Epithelial cell of esophagus (primary cell): ENCODE measurements at regions not wholly inside any gene's neighbourhood (a gene's known extent, or its start where the extent isn't known, plus 50 kb on each side); places are given as distances from the start of the nearest gene placed in this dataset.

Experiments
- DNase-seq: peaks from one replicate; pipeline ENCODE4 v3.0.0; 2010; ENCODE audit warnings: low read depth
- H3K4me3 ChIP-seq: 2 replicates; pipeline ENCODE4 v1.5.1; 2011; ENCODE audit warnings: mild to moderate bottlenecking, low read length, control low read depth
- CTCF ChIP-seq: IDR thresholded peaks from 2 replicates; pipeline ENCODE4 v1.5.1; 2011; ENCODE audit warnings: low read depth, mild to moderate bottlenecking, low read length, control low read depth, inconsistent platforms; ENCODE audit not compliant: insufficient read depth; ENCODE audit errors: missing control alignments

DNA sequence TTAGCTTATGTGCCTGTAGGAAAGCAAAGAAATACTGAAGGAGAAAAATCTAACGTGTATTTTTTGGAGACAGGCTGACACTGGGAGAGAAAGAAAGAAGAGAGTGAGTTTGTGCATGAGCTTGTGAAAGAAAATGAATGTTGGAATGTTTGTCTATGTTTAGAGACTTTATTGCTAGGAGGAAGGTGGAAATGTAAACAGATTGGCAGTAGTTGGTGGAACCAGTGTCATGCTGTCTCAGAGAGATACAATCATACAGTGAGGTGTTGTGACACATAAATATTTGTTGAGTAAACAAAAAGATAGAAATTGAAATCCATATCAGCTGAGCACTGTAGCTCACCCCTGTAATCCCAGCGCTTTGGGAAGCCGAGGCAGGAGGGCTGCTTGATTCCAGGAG, 222.2 kb upstream of the MEIS1 start:
- H3K4me3 ChIP-seq: no peak overlapping the region
- no peak for TF ChIP-seq CTCF
- DNase-seq: no peak

DNA sequence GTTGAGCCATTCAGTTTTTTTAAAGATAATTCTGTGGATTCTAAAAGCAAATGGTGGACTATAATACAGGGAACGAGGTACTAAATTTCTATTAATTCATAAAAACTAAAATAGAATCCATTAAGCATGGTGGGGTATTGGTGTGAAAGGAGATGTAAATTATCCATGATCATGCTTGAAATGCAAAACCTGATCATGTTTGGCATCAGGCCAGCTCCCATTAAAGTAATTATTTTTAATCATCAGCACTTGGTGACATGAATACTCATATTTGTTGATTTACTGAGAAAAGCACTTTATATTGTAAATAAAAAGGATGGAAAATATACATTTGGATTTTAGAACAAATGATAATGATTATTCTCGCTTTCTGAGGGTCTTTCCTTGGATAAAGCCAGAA, 232.3 kb upstream of the MEIS1 start:
- no peak overlapping the region for H3K4me3 ChIP-seq
- no peak for TF ChIP-seq CTCF
- no peak for DNase-seq

GRCh38 chr2:66201242-66201641, 233.7 kb upstream of the MEIS1 start:
- H3K4me3 ChIP-seq: no peak overlapping the region
- DNase-seq: no peak
- TF ChIP-seq CTCF: no peak

GRCh38 chr2:66198873-66199272, 236.1 kb upstream of the MEIS1 start:
- TF ChIP-seq CTCF: no peak
- no peak overlapping the region for H3K4me3 ChIP-seq
- DNase-seq: peak; percentile 35

DNA sequence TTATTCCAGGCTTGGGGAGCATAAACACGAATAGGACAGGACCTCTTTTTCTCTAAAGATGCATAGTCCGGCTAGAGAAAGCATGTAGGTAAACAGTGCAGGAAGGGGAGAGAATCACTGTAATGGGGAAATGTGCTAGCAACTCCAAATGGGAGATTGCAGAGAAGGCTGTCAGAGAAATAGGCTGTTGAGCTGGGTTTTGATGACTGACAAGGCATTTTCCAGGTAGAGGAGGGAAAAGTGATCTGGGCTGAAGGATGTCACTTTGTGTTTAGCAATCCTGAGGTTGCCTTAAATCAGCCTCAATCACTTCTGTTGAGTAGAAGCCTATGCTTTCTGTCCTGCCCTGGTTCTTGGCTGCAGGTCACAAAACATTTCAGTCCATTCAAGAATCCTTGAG, 242.0 kb upstream of the MEIS1 start:
- no peak for TF ChIP-seq CTCF
- no peak for DNase-seq
- no peak overlapping the region for H3K4me3 ChIP-seq

DNA sequence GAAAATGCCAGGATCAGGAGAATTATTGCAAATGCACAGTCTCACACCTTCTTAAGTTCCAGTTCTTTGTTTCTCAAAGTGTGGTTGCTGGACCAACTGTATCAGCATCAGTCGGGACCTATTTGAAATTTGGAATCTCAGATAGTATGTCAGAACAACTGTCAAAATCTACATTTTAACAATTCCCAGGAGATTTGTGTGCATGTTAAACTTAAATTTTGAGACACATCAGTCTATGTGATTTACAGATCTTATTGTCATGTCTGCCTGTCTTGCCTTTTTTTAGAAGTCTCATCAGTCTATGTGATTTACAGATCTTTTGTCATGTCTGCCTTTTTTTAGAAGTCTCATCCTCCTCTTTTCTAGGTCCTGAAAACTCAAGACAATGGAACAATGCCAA, 243.6 kb upstream of the MEIS1 start:
- no peak overlapping the region for H3K4me3 ChIP-seq
- TF ChIP-seq CTCF: no peak
- no peak for DNase-seq

GRCh38 chr2:66189553-66189952, 245.4 kb upstream of the MEIS1 start:
- DNase-seq: peak; percentile 90
- no peak overlapping the region for H3K4me3 ChIP-seq
- TF ChIP-seq CTCF: no peak
